DOHH2 (cell line): ENCODE measurements at regions not wholly inside any gene's neighbourhood (a gene's known extent, or its start where the extent isn't known, plus 50 kb on each side); places are given as distances from the start of the nearest gene placed in this dataset.

Experiments used
- H3F3A ChIP-seq: fragments of 200-600 bp; sonication (generic), shearing (Covaris generic); 2 replicates; pipeline ENCODE4 v1.6.0; 2016; ENCODE audit warnings: antibody characterized with exemption, mild to moderate bottlenecking; ENCODE audit not compliant: control insufficient read depth, insufficient read depth
- H3K27ac ChIP-seq: fragments of 200-600 bp; sonication (generic); 2 replicates; pipeline ENCODE4 v1.5.1; 2014; ENCODE audit warnings: low read depth, mild to moderate bottlenecking, low read length, moderate library complexity
- H3K27me3 ChIP-seq: fragments of 200-600 bp; sonication (generic); 2 replicates; pipeline ENCODE4 v1.6.1; 2014; ENCODE audit warnings: mild to moderate bottlenecking, low read length, mixed read lengths; ENCODE audit not compliant: control insufficient read depth
- H3K36me3 ChIP-seq: fragments of 200-600 bp; sonication (generic); 2 replicates; pipeline ENCODE4 v1.6.1; 2014; ENCODE audit warnings: mild to moderate bottlenecking, low read length, moderate library complexity, mixed read lengths; ENCODE audit not compliant: control insufficient read depth
- H3K4me1 ChIP-seq: fragments of 200-600 bp; sonication (generic); 2 replicates; pipeline ENCODE4 v1.6.1; 2014; ENCODE audit warnings: mild to moderate bottlenecking, low read length, mixed read lengths; ENCODE audit not compliant: control insufficient read depth
- H3K4me2 ChIP-seq: fragments of 200-600 bp; sonication (generic); 2 replicates; pipeline ENCODE4 v1.6.0; 2014; ENCODE audit warnings: mild to moderate bottlenecking, low read length, moderate library complexity
- H3K4me3 ChIP-seq: fragments of 200-600 bp; sonication (generic); 2 replicates; pipeline ENCODE4 v1.5.1; 2014; ENCODE audit warnings: mild to moderate bottlenecking, low read length, mixed read lengths
- H3K79me2 ChIP-seq: fragments of 200-600 bp; sonication (generic); 2 replicates; pipeline ENCODE4 v1.6.1; 2014; ENCODE audit warnings: mild to moderate bottlenecking, low read length, mixed read lengths; ENCODE audit not compliant: control insufficient read depth
- H3K9me2 ChIP-seq: fragments of 200-600 bp; sonication (generic); replicated peaks from 2 replicates; pipeline ENCODE4 v1.6.1; 2014; ENCODE audit warnings: mild to moderate bottlenecking, low read length, mixed read lengths; ENCODE audit not compliant: control insufficient read depth
- H3K9me3 ChIP-seq: fragments of 200-600 bp; sonication (generic); 2 replicates; pipeline ENCODE4 v1.6.1; 2014; ENCODE audit warnings: antibody characterized with exemption, low read length, mixed read lengths; ENCODE audit not compliant: control insufficient read depth, insufficient read depth
- H4K20me1 ChIP-seq: fragments of 200-600 bp; sonication (generic); 2 replicates; pipeline ENCODE4 v1.6.0; 2014; ENCODE audit warnings: low read depth, mild to moderate bottlenecking, antibody characterized with exemption, low read length, moderate library complexity; ENCODE audit not compliant: control insufficient read depth, insufficient read depth
- EZH2phosphoT487 ChIP-seq: fragments of 200-600 bp; sonication (generic); IDR thresholded peaks from 2 replicates; pipeline ENCODE4 v1.6.1; 2017; ENCODE audit warnings: borderline replicate concordance, mild to moderate bottlenecking, antibody characterized with exemption, low read length, moderate library complexity, mixed read lengths
- TF ChIP-seq, protein P1 (sequence below): fragments of 200-600 bp; sonication (generic); IDR thresholded peaks from one replicate; pipeline ENCODE4 v1.5.1; 2014; ENCODE audit warnings: antibody characterized with exemption, mild to moderate bottlenecking, low read depth, low read length; ENCODE audit not compliant: poor library complexity, severe bottlenecking

DNA sequence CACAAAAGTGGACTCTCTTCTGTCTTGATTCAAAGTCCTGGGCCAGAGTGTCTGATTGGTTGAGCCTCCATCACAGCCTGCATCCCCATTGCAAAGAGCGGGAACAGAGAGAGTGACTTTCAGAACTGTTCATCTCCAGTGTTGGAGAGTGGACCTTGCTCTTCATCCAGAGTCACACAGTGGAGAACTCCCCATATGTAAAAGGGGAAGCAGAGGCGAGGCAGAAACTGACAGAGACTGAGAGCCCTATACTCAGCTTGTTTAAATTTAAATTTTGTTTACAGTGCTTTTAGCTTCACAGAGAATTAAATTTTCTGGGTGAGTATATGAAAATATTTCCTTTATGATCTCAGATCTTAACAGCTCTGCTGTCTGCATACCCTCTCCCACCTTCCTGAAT is 70.0 kb upstream of the SSBP2 start:
- H3K4me1 ChIP-seq: peaks cover 4% of the 10 kb centered on the region; the same call in 1 of the 2 replicates
- TF ChIP-seq EZH2phosphoT487: no peak
- TF ChIP-seq, protein P1, sequence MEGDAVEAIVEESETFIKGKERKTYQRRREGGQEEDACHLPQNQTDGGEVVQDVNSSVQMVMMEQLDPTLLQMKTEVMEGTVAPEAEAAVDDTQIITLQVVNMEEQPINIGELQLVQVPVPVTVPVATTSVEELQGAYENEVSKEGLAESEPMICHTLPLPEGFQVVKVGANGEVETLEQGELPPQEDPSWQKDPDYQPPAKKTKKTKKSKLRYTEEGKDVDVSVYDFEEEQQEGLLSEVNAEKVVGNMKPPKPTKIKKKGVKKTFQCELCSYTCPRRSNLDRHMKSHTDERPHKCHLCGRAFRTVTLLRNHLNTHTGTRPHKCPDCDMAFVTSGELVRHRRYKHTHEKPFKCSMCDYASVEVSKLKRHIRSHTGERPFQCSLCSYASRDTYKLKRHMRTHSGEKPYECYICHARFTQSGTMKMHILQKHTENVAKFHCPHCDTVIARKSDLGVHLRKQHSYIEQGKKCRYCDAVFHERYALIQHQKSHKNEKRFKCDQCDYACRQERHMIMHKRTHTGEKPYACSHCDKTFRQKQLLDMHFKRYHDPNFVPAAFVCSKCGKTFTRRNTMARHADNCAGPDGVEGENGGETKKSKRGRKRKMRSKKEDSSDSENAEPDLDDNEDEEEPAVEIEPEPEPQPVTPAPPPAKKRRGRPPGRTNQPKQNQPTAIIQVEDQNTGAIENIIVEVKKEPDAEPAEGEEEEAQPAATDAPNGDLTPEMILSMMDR: no peak
- no peaks in the 10 kb centered on the region for H3K79me2 ChIP-seq
- no peaks in the 10 kb centered on the region for H3F3A ChIP-seq
- H3K27ac ChIP-seq: no peak overlapping the region
- H3K4me3 ChIP-seq: no peak overlapping the region
- H4K20me1 ChIP-seq: no peaks in the 10 kb centered on the region
- H3K9me2 ChIP-seq: no peaks in the 10 kb centered on the region
- H3K27me3 ChIP-seq: no peaks in the 10 kb centered on the region
- no peak overlapping the region for H3K4me2 ChIP-seq
- no peaks in the 10 kb centered on the region for H3K36me3 ChIP-seq
- no peaks in the 10 kb centered on the region for H3K9me3 ChIP-seq

DNA sequence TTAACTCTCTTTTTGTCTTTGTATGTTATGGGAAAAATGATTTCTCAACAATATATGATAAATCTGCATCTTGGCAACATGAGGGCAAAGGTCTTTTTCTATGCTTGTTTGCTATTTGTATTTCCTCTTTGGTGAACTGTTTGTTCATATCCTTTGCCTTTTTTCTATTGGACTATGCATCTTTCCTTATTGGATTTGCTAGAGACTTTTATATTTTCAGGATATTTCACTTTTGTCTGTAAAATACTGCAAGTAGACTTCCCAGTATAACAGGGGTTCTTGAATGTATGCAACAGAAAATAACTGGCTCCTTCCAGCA is 69.4 kb upstream of the SSBP2 start:
- Histone ChIP-seq H3K27me3 (no peaks in the 10 kb centered on the region), H3F3A (no peaks in the 10 kb centered on the region), H3K9me3 (no peaks in the 10 kb centered on the region), H3K4me1 (peaks cover 4% of the 10 kb centered on the region; the same call in 1 of the 2 replicates), H3K79me2 (no peaks in the 10 kb centered on the region), H3K4me2 (no peak overlapping the region), H3K4me3 (no peak overlapping the region), H4K20me1 (no peaks in the 10 kb centered on the region), H3K9me2 (no peaks in the 10 kb centered on the region), H3K36me3 (no peaks in the 10 kb centered on the region), H3K27ac (no peak overlapping the region)
- TF ChIP-seq EZH2phosphoT487: no peak
- TF ChIP-seq, protein P1: no peak

DNA sequence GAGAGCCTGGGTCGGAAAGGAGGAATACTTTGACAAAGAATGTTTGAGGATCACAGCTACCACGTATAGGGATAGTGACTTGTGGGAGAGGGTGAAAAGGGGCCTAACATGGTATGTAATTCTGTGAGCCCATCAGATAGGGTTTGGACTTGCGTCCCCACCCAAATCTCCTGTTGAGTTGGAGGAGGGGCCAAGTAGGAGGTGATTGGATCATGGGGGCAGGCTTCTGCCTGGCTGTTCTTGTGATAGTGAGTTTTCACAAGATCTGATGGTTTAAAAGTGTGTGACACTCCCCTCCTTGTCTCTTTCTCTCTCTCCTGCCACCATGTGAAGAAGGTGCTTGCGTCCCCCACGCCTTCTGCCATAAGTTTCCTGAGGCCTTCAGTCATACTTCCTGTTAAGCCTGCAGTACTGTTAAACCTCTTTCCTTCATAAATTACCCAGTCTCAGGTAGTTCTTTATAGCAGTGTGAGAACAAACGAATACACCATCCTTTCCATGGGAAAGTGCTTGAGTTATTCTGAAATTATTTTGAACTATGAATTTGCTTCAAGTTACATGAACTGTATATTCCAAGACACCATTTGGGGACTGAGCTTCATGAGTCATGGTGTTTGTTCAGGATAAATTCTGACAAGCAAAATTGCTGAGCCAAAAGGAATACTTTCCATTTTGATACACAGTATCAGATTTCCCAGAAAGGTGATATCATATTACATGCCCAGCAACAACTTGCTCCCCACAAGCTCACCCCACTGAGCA is 68.8 kb upstream of the SSBP2 start:
- TF ChIP-seq EZH2phosphoT487: no peak
- TF ChIP-seq, protein P1: no peak
- no peak overlapping the region for H3K27ac ChIP-seq

More for the DNA sequence above, 68.8 kb upstream of the SSBP2 start:
- no peak overlapping the region for H3K4me2 ChIP-seq
- no peaks in the 10 kb centered on the region for H3K27me3 ChIP-seq
- no peaks in the 10 kb centered on the region for H4K20me1 ChIP-seq
- peaks cover 4% of the 10 kb centered on the region; the same call in 1 of the 2 replicates for H3K4me1 ChIP-seq
- H3K36me3 ChIP-seq: no peaks in the 10 kb centered on the region
- no peaks in the 10 kb centered on the region for H3K79me2 ChIP-seq
- no peak overlapping the region for H3K4me3 ChIP-seq
- no peaks in the 10 kb centered on the region for H3K9me3 ChIP-seq
- H3F3A ChIP-seq: no peaks in the 10 kb centered on the region
- no peaks in the 10 kb centered on the region for H3K9me2 ChIP-seq
